ENCODE measurements at regions not wholly inside any gene's neighbourhood (a gene's known extent, or its start where the extent isn't known, plus 50 kb on each side); places are given as distances from the start of the nearest gene placed in this dataset.

DNA sequence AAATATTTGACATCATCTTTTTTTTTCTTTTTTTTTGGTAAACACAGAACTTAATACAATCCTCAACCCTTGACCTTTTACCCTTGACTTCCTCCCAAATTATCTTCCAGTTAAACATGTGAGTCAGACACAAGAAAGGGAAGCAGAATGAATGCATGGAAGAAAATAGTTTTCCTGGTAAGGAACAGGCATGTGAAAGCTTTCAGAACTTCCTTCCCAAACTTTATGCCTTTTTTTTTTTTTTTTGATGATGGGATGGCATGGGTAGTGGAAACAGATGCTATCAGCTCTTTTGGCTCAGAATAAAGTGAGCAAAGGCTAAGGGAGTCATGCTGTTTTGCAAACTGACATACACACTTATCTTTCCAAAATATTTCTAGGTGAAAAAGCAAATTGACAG lies 1079.1 kb downstream of the TTLL7 start:
- Histone ChIP-seq H3K27ac (ENCODE audit: poor library complexity, severe bottlenecking) (no peak overlapping the region), H3K27me3 (ENCODE audit: insufficient read depth, poor library complexity, severe bottlenecking) (no peaks in the 10 kb centered on the region), H3K4me1 (ENCODE audit: insufficient read depth, poor library complexity, severe bottlenecking) (no peaks in the 10 kb centered on the region), H3K9me3 (ENCODE audit: severe bottlenecking) (no peaks in the 10 kb centered on the region), H3K36me3 (ENCODE audit: low read depth) (no peaks in the 10 kb centered on the region), H3K4me3 (ENCODE audit: severe bottlenecking) (no peak overlapping the region)
- ATAC-seq (ENCODE audit: low read depth) (no peak), DNase-seq (ENCODE audit: low spot score) (no peak)
- TF ChIP-seq, protein P1, sequence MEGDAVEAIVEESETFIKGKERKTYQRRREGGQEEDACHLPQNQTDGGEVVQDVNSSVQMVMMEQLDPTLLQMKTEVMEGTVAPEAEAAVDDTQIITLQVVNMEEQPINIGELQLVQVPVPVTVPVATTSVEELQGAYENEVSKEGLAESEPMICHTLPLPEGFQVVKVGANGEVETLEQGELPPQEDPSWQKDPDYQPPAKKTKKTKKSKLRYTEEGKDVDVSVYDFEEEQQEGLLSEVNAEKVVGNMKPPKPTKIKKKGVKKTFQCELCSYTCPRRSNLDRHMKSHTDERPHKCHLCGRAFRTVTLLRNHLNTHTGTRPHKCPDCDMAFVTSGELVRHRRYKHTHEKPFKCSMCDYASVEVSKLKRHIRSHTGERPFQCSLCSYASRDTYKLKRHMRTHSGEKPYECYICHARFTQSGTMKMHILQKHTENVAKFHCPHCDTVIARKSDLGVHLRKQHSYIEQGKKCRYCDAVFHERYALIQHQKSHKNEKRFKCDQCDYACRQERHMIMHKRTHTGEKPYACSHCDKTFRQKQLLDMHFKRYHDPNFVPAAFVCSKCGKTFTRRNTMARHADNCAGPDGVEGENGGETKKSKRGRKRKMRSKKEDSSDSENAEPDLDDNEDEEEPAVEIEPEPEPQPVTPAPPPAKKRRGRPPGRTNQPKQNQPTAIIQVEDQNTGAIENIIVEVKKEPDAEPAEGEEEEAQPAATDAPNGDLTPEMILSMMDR (IDR thresholded peaks at IDR 0.05; ENCODE audit: poor library complexity, severe bottlenecking) = no peak

DNA sequence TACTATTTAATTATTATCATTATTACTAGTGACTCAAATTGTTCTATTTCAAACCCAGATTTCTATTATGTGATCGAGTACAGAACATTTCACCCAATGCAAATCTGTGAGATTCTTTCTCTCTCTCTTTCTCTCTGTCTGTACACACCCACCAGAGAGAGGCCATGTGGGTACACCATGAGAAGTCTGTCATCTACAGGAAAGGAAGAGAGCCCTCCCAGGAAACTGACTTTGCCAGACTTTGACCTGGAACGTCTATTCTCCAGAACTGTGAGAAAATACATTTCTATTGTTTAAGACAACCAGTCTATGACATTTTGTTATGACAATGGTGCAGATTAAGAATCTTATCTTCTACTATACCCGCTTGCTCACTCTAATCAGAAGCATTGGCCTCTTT lies 1091.6 kb downstream of the TTLL7 start:
- H3K36me3 ChIP-seq (ENCODE audit: low read depth) = no peaks in the 10 kb centered on the region
- DNase-seq (ENCODE audit: low spot score) (no peak), ATAC-seq (ENCODE audit: low read depth) (no peak)
- TF ChIP-seq, protein P1 (IDR thresholded peaks at IDR 0.05; ENCODE audit: poor library complexity, severe bottlenecking) = no peak
- H3K27ac ChIP-seq (ENCODE audit: poor library complexity, severe bottlenecking) = no peak overlapping the region
- H3K27me3 ChIP-seq (ENCODE audit: insufficient read depth, poor library complexity, severe bottlenecking) = no peaks in the 10 kb centered on the region
- H3K4me1 ChIP-seq (ENCODE audit: insufficient read depth, poor library complexity, severe bottlenecking) = no peaks in the 10 kb centered on the region
- no peak overlapping the region for H3K4me3 ChIP-seq (ENCODE audit: severe bottlenecking)
- no peaks in the 10 kb centered on the region for H3K9me3 ChIP-seq (ENCODE audit: severe bottlenecking)

DNA sequence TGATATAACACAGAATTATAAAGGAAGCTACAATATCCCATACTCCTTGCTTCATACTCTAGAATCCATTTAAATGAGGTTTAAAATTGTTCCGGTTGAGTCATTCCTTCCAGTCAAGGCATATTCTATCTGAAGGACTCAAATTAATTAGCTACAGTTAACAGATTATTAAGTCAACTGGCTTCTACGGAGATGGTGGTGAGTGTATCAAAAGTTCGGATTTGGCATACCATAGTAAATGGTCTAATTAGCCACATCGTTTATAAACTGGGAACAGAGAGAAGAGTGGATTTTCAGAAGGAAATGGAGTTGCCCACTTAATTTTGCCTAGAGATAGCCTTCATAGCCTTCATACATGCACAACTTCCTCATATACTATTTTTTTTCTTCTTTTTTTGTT lies 1095.3 kb downstream of the TTLL7 start:
- no peaks in the 10 kb centered on the region for H3K9me3 ChIP-seq (ENCODE audit: severe bottlenecking)
- H3K36me3 ChIP-seq (ENCODE audit: low read depth) = no peaks in the 10 kb centered on the region
- ATAC-seq (ENCODE audit: low read depth) = no peak
- H3K4me1 ChIP-seq (ENCODE audit: insufficient read depth, poor library complexity, severe bottlenecking) = no peaks in the 10 kb centered on the region
- no peak overlapping the region for H3K27ac ChIP-seq (ENCODE audit: poor library complexity, severe bottlenecking)
- no peaks in the 10 kb centered on the region for H3K27me3 ChIP-seq (ENCODE audit: insufficient read depth, poor library complexity, severe bottlenecking)
- DNase-seq (ENCODE audit: low spot score) = no peak
- TF ChIP-seq, protein P1 (IDR thresholded peaks at IDR 0.05; ENCODE audit: poor library complexity, severe bottlenecking) = no peak
- no peak overlapping the region for H3K4me3 ChIP-seq (ENCODE audit: severe bottlenecking)

DNA sequence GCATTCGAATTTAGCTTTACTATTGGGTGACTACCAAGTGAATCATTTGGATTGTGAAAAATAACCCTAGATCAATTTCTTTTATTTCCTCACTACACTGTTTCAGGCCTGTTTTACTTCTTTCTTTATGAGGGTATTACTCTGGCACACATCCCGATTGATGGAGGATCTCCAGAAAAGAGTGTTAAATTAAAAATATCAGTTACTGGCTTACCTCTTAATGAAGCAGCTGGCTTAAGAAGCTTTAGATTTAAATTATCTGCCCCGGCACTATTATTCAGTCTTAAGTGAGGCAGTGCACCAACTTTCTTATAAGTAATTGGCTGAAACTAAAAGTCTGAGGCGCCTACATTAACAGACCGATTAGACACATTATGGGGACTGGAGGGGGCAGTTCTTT lies 1097.4 kb downstream of the TTLL7 start:
- ATAC-seq (ENCODE audit: low read depth) (no peak), DNase-seq (ENCODE audit: low spot score) (no peak)
- no peaks in the 10 kb centered on the region for H3K4me1 ChIP-seq (ENCODE audit: insufficient read depth, poor library complexity, severe bottlenecking)
- H3K27me3 ChIP-seq (ENCODE audit: insufficient read depth, poor library complexity, severe bottlenecking) = no peaks in the 10 kb centered on the region
- H3K36me3 ChIP-seq (ENCODE audit: low read depth) = no peaks in the 10 kb centered on the region
- no peaks in the 10 kb centered on the region for H3K9me3 ChIP-seq (ENCODE audit: severe bottlenecking)
- H3K27ac ChIP-seq (ENCODE audit: poor library complexity, severe bottlenecking) = no peak overlapping the region
- TF ChIP-seq, protein P1 (IDR thresholded peaks at IDR 0.05; ENCODE audit: poor library complexity, severe bottlenecking) = no peak
- no peak overlapping the region for H3K4me3 ChIP-seq (ENCODE audit: severe bottlenecking)

DNA sequence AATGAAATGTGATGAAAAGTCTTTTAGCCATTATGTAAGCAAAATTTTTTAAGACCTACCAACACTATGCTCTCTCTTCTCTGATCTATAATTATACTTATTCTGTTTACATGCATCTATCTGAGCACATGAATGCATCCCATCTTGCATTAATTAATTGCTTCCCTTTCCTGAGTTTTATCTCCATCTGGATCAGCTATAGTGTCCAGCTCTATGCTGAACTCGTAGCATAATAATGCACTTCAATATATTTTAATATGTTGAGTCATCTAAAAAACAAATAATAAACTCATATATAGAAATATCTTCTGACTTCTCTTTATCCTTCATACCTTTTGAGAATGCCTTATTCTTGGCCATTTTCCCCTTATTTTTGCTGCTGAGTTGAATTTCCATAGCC lies 1097.8 kb downstream of the TTLL7 start:
- no peak for DNase-seq (ENCODE audit: low spot score)
- ATAC-seq (ENCODE audit: low read depth) = no peak
- Histone ChIP-seq H3K36me3 (ENCODE audit: low read depth) (no peaks in the 10 kb centered on the region), H3K9me3 (ENCODE audit: severe bottlenecking) (no peaks in the 10 kb centered on the region), H3K27ac (ENCODE audit: poor library complexity, severe bottlenecking) (no peak overlapping the region), H3K27me3 (ENCODE audit: insufficient read depth, poor library complexity, severe bottlenecking) (no peaks in the 10 kb centered on the region), H3K4me1 (ENCODE audit: insufficient read depth, poor library complexity, severe bottlenecking) (no peaks in the 10 kb centered on the region), H3K4me3 (ENCODE audit: severe bottlenecking) (no peak overlapping the region)
- TF ChIP-seq, protein P1 (IDR thresholded peaks at IDR 0.05; ENCODE audit: poor library complexity, severe bottlenecking) = no peak
